Ishikawa (cell line): ENCODE measurements at regions not wholly inside any gene's neighbourhood (a gene's known extent, or its start where the extent isn't known, plus 50 kb on each side); places are given as distances from the start of the nearest gene placed in this dataset.

Experiments used
- CEBPB ChIP-seq: IDR thresholded peaks from 2 replicates; pipeline ENCODE4 v1.6.1; 2012
- CREB1 ChIP-seq: IDR thresholded peaks from 2 replicates; pipeline ENCODE4 v1.6.1; 2012; ENCODE audit warnings: low read depth
- EGR1 ChIP-seq: IDR thresholded peaks from 2 replicates; pipeline ENCODE4 v1.6.1; 2012
- EP300 ChIP-seq: IDR thresholded peaks from 2 replicates; pipeline ENCODE4 v1.6.1; 2012; ENCODE audit warnings: borderline replicate concordance
- FOXM1 ChIP-seq: IDR thresholded peaks from 2 replicates; pipeline ENCODE4 v1.6.1; 2012; ENCODE audit warnings: low read depth, borderline replicate concordance
- NFIC ChIP-seq: IDR thresholded peaks from 2 replicates; pipeline ENCODE4 v1.6.1; 2012
- RAD21 ChIP-seq: IDR thresholded peaks from 2 replicates; pipeline ENCODE4 v1.6.1; 2012; ENCODE audit warnings: low read depth
- TAF1 ChIP-seq: IDR thresholded peaks from 2 replicates; pipeline ENCODE4 v1.6.1; 2012; ENCODE audit warnings: low read depth, mild to moderate bottlenecking
- TCF12 ChIP-seq: IDR thresholded peaks from 2 replicates; pipeline ENCODE4 v1.6.1; 2012; ENCODE audit warnings: low read depth
- TEAD4 ChIP-seq: IDR thresholded peaks from 2 replicates; pipeline ENCODE4 v1.6.1; 2012
- USF1 ChIP-seq: IDR thresholded peaks from 2 replicates; pipeline ENCODE4 v1.6.1; 2012
- YY1 ChIP-seq: IDR thresholded peaks from 2 replicates; pipeline ENCODE4 v1.6.1; 2012; ENCODE audit warnings: low read depth
- ZBTB7A ChIP-seq: IDR thresholded peaks from 2 replicates; pipeline ENCODE4 v1.6.1; 2012; ENCODE audit warnings: low read depth
- TF ChIP-seq, protein P1 (sequence below): IDR thresholded peaks from 2 replicates; pipeline ENCODE4 v1.6.1; 2012; ENCODE audit warnings: low read depth, mild to moderate bottlenecking
- TF ChIP-seq, protein P2 (sequence below): IDR thresholded peaks from 2 replicates; pipeline ENCODE4 v1.6.1; 2012

DNA sequence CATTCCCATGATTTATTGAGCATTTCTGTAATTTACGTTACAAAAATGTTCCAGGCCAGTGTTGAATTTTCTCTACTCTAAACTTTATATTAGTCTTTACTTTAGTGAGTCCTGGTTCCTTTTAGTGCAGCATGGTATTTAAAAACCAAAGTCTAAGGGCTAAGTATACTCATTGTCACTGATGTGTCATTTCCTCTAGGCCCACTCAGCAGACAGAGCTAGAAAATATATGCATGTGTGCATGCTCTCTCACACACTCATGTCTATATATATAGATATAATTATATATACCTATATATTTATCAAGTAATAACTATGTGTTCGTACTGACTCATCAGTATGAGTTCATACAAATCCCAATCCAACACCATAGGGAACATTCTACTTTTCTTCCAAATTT, 132.5 kb upstream of the SLC8A1 start:
- TF ChIP-seq CEBPB = no peak
- TF ChIP-seq NFIC = no peak
- TF ChIP-seq CREB1 = no peak
- TF ChIP-seq ZBTB7A = no peak
- TF ChIP-seq USF1 = no peak
- no peak for TF ChIP-seq TAF1
- no peak for TF ChIP-seq EP300

- TF ChIP-seq RAD21 = no peak
- TF ChIP-seq CREB1 = no peak
- no peak for TF ChIP-seq EP300
- no peak for TF ChIP-seq NFIC
- no peak for TF ChIP-seq TAF1
- TF ChIP-seq TEAD4 = no peak
- no peak for TF ChIP-seq ZBTB7A
- TF ChIP-seq, protein P1, sequence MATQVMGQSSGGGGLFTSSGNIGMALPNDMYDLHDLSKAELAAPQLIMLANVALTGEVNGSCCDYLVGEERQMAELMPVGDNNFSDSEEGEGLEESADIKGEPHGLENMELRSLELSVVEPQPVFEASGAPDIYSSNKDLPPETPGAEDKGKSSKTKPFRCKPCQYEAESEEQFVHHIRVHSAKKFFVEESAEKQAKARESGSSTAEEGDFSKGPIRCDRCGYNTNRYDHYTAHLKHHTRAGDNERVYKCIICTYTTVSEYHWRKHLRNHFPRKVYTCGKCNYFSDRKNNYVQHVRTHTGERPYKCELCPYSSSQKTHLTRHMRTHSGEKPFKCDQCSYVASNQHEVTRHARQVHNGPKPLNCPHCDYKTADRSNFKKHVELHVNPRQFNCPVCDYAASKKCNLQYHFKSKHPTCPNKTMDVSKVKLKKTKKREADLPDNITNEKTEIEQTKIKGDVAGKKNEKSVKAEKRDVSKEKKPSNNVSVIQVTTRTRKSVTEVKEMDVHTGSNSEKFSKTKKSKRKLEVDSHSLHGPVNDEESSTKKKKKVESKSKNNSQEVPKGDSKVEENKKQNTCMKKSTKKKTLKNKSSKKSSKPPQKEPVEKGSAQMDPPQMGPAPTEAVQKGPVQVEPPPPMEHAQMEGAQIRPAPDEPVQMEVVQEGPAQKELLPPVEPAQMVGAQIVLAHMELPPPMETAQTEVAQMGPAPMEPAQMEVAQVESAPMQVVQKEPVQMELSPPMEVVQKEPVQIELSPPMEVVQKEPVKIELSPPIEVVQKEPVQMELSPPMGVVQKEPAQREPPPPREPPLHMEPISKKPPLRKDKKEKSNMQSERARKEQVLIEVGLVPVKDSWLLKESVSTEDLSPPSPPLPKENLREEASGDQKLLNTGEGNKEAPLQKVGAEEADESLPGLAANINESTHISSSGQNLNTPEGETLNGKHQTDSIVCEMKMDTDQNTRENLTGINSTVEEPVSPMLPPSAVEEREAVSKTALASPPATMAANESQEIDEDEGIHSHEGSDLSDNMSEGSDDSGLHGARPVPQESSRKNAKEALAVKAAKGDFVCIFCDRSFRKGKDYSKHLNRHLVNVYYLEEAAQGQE = no peak
- no peak for TF ChIP-seq TCF12
- TF ChIP-seq, protein P2, sequence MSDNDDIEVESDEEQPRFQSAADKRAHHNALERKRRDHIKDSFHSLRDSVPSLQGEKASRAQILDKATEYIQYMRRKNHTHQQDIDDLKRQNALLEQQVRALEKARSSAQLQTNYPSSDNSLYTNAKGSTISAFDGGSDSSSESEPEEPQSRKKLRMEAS = no peak
- TF ChIP-seq CEBPB = no peak
- no peak for TF ChIP-seq FOXM1
- no peak for TF ChIP-seq EGR1
- TF ChIP-seq USF1 = no peak
- no peak for TF ChIP-seq YY1
Observed at GRCh38 chr2:40591774-40592173, 139.9 kb upstream of the SLC8A1 start.

GRCh38 chr2:40592218-40592617, 140.3 kb upstream of the SLC8A1 start:
- no peak for TF ChIP-seq ZBTB7A
- no peak for TF ChIP-seq CEBPB
- TF ChIP-seq USF1 = no peak
- TF ChIP-seq RAD21 = no peak
- TF ChIP-seq YY1 = no peak
- TF ChIP-seq TCF12 = no peak
- no peak for TF ChIP-seq FOXM1
- TF ChIP-seq, protein P1 = no peak
- no peak for TF ChIP-seq TAF1
- no peak for TF ChIP-seq EP300
- TF ChIP-seq, protein P2 = no peak
- no peak for TF ChIP-seq NFIC
- TF ChIP-seq TEAD4 = no peak
- TF ChIP-seq CREB1 = no peak

GRCh38 chr2:40606862-40607261, 155.0 kb upstream of the SLC8A1 start:
- TF ChIP-seq TEAD4 (no peak), CEBPB (no peak), YY1 (no peak), ZBTB7A (no peak), TAF1 (no peak), FOXM1 (no peak), NFIC (no peak), RAD21 (no peak), EGR1 (no peak), USF1 (no peak), CREB1 (no peak), EP300 (no peak), TCF12 (no peak)
- TF ChIP-seq, protein P2 = no peak
- TF ChIP-seq, protein P1 = no peak
